Neural cell (in vitro differentiated cells): ENCODE measurements at regions not wholly inside any gene's neighbourhood (a gene's known extent, or its start where the extent isn't known, plus 50 kb on each side); places are given as distances from the start of the nearest gene placed in this dataset.

ENCODE experiments used
- H2AFZ ChIP-seq: fragments of 200-600, 300-800 bp; sonication (generic), shearing (Covaris generic); 2 replicates; pipeline ENCODE4 v1.6.0; 2014; ENCODE audit warnings: low read depth, mild to moderate bottlenecking, antibody characterized with exemption, low read length, moderate library complexity
- H3F3A ChIP-seq: fragments of 200-600 bp; shearing (Covaris generic); 2 replicates; pipeline ENCODE4 v1.6.1; 2016; ENCODE audit warnings: mild to moderate bottlenecking, moderate library complexity, mixed read lengths, antibody characterized with exemption, low read length; ENCODE audit not compliant: insufficient read depth, poor library complexity, severe bottlenecking
- H3K27ac ChIP-seq: fragments of 200-600, 300-800 bp; sonication (generic), shearing (Covaris generic); 2 replicates; pipeline ENCODE4 v1.5.1; 2014; ENCODE audit warnings: mild to moderate bottlenecking, low read length, moderate library complexity
- H3K27me3 ChIP-seq: fragments of 300-800, 200-600 bp; sonication (generic), shearing (Covaris generic); 2 replicates; pipeline ENCODE4 v1.6.0; 2014; ENCODE audit warnings: mild to moderate bottlenecking, low read depth, low read length, moderate library complexity; ENCODE audit not compliant: insufficient read depth
- H3K36me3 ChIP-seq: fragments of 300-800, 200-600 bp; sonication (generic), shearing (Covaris generic); 2 replicates; pipeline ENCODE4 v1.5.1; 2014; ENCODE audit warnings: mild to moderate bottlenecking, antibody characterized with exemption, low read length, moderate library complexity; ENCODE audit not compliant: insufficient read depth
- H3K4me2 ChIP-seq: fragments of 300-800, 200-600 bp; sonication (generic), shearing (Covaris generic); 2 replicates; pipeline ENCODE4 v1.6.0; 2014; ENCODE audit warnings: mild to moderate bottlenecking, low read length
- H3K4me3 ChIP-seq: fragments of 300-800, 200-600 bp; sonication (generic), shearing (Covaris generic); 2 replicates; pipeline ENCODE4 v1.5.1; 2014; ENCODE audit warnings: mild to moderate bottlenecking, low read length, moderate library complexity
- H3K79me2 ChIP-seq: fragments of 200-600 bp; shearing (Covaris generic); replicated peaks from 2 replicates; pipeline ENCODE4 v1.6.0; 2014; ENCODE audit warnings: mild to moderate bottlenecking, low read length, moderate library complexity; ENCODE audit not compliant: insufficient read depth
- H3K9ac ChIP-seq: fragments of 300-800, 200-600 bp; sonication (generic), shearing (Covaris generic); 2 replicates; pipeline ENCODE4 v1.6.1; 2016; ENCODE audit warnings: mild to moderate bottlenecking, low read length, mixed read lengths
- H3K9me2 ChIP-seq: fragments of 200-600 bp; shearing (Covaris generic); 2 replicates; pipeline ENCODE4 v1.6.1; 2016; ENCODE audit warnings: mild to moderate bottlenecking, low read length, mixed read lengths; ENCODE audit not compliant: insufficient read depth
- H3K9me3 ChIP-seq: fragments of 200-600, 300-800 bp; sonication (generic), shearing (Covaris generic); 2 replicates; pipeline ENCODE4 v1.6.1; 2016; ENCODE audit warnings: mild to moderate bottlenecking, mixed run types, low read length, moderate library complexity, mixed read lengths
- H4K20me1 ChIP-seq: fragments of 200-600 bp; shearing (Covaris generic); 2 replicates; pipeline ENCODE4 v1.6.1; 2016; ENCODE audit warnings: mild to moderate bottlenecking, mixed run types; ENCODE audit not compliant: insufficient read depth
- CTCF ChIP-seq: fragments of 450-650 bp; IDR thresholded peaks from 2 replicates; pipeline ENCODE4 v1.5.1; 2014; ENCODE audit warnings: antibody characterized with exemption, mild to moderate bottlenecking, moderate library complexity; ENCODE audit not compliant: poor library complexity, severe bottlenecking
- EP300 ChIP-seq: fragments of 450-650 bp; conservative IDR thresholded peaks from 2 replicates; pipeline ENCODE4 v1.6.1; 2014; ENCODE audit warnings: antibody characterized with exemption, mild to moderate bottlenecking, moderate library complexity; ENCODE audit not compliant: poor library complexity, severe bottlenecking
- EZH2 ChIP-seq: fragments of 200-600, 300-800 bp; shearing (Covaris generic), sonication (generic); IDR thresholded peaks from 2 replicates; pipeline ENCODE4 v1.6.1; 2014; ENCODE audit warnings: antibody characterized with exemption, low read length, borderline replicate concordance, mild to moderate bottlenecking; ENCODE audit not compliant: insufficient read depth, poor library complexity, severe bottlenecking
- POLR2AphosphoS5 ChIP-seq: IDR thresholded peaks from 2 replicates; pipeline ENCODE4 v1.6.1; 2012
- RAD21 ChIP-seq: fragments of 450-650 bp; conservative IDR thresholded peaks from 2 replicates; pipeline ENCODE4 v1.6.1; 2014; ENCODE audit warnings: antibody characterized with exemption, mild to moderate bottlenecking, moderate library complexity
- REST ChIP-seq: IDR thresholded peaks from 2 replicates; pipeline ENCODE4 v1.6.1; 2012; ENCODE audit warnings: borderline replicate concordance
- SMC3 ChIP-seq: fragments of 450-650 bp; conservative IDR thresholded peaks from 2 replicates; pipeline ENCODE4 v1.6.1; 2014; ENCODE audit warnings: antibody characterized with exemption, mild to moderate bottlenecking, moderate library complexity; ENCODE audit not compliant: poor library complexity
- TAF1 ChIP-seq: IDR thresholded peaks from 2 replicates; pipeline ENCODE4 v1.6.1; 2012; ENCODE audit warnings: low read depth

GRCh38 chr2:128710242-128710641 is 391.6 kb upstream of the HS6ST1 start:
- Histone ChIP-seq H3K9ac (no peak overlapping the region), H3K4me3 (no peak overlapping the region), H3K9me2 (no peaks in the 10 kb centered on the region)

GRCh38 chr2:128710729-128711128 is 392.1 kb upstream of the HS6ST1 start:
- no peak overlapping the region for H2AFZ ChIP-seq
- TF ChIP-seq EP300, result no peak
- no peak for TF ChIP-seq REST
- TF ChIP-seq TAF1, result no peak
- TF ChIP-seq SMC3, result no peak

More at GRCh38 chr2:128710242-128710641, 391.6 kb upstream of the HS6ST1 start:
- Histone ChIP-seq H4K20me1 (no peaks in the 10 kb centered on the region), H3F3A (no peaks in the 10 kb centered on the region), H2AFZ (no peak overlapping the region), H3K27me3 (no peaks in the 10 kb centered on the region), H3K36me3 (no peaks in the 10 kb centered on the region), H3K9me3 (peaks cover 17% of the 10 kb centered on the region), H3K4me2 (no peak overlapping the region), H3K27ac (no peak overlapping the region), H3K79me2 (no peaks in the 10 kb centered on the region)
- no peak for TF ChIP-seq SMC3
- TF ChIP-seq POLR2AphosphoS5, result no peak
- TF ChIP-seq EP300, result no peak
- no peak for TF ChIP-seq RAD21
- no peak for TF ChIP-seq CTCF

GRCh38 chr2:128714285-128714684 is 395.6 kb upstream of the HS6ST1 start:
- no peak overlapping the region for H3K27ac ChIP-seq
- no peaks in the 10 kb centered on the region for H3K36me3 ChIP-seq
- H3K9ac ChIP-seq, result no peak overlapping the region
- no peaks in the 10 kb centered on the region for H3K9me2 ChIP-seq
- no peak overlapping the region for H3K4me3 ChIP-seq
- no peaks in the 10 kb centered on the region for H3K9me3 ChIP-seq
- TF ChIP-seq REST (no peak), EZH2 (no peak), POLR2AphosphoS5 (no peak), EP300 (no peak), TAF1 (no peak), SMC3 (no peak), RAD21 (no peak)
- H2AFZ ChIP-seq, result no peak overlapping the region
- H3K27me3 ChIP-seq, result no peaks in the 10 kb centered on the region
- no peaks in the 10 kb centered on the region for H3F3A ChIP-seq
- no peaks in the 10 kb centered on the region for H3K79me2 ChIP-seq
- H3K4me2 ChIP-seq, result no peak overlapping the region
- no peaks in the 10 kb centered on the region for H4K20me1 ChIP-seq

More at GRCh38 chr2:128710729-128711128, 392.1 kb upstream of the HS6ST1 start:
- H4K20me1 ChIP-seq, result no peaks in the 10 kb centered on the region
- no peaks in the 10 kb centered on the region for H3K36me3 ChIP-seq
- no peaks in the 10 kb centered on the region for H3K79me2 ChIP-seq
- H3F3A ChIP-seq, result no peaks in the 10 kb centered on the region
- no peaks in the 10 kb centered on the region for H3K9me2 ChIP-seq
- H3K4me3 ChIP-seq, result no peak overlapping the region
- no peak overlapping the region for H3K9ac ChIP-seq
- no peak overlapping the region for H3K27ac ChIP-seq
- peaks cover 17% of the 10 kb centered on the region for H3K9me3 ChIP-seq
- no peaks in the 10 kb centered on the region for H3K27me3 ChIP-seq
- no peak overlapping the region for H3K4me2 ChIP-seq
